Natural killer cell (primary cell): ENCODE measurements at regions not wholly inside any gene's neighbourhood (a gene's known extent, or its start where the extent isn't known, plus 50 kb on each side); places are given as distances from the start of the nearest gene placed in this dataset.

ENCODE experiments used
- ATAC-seq, 3 donors: fragments of 150-1000 bp in 2 of 3; fragments of 200-7000 bp in 1 of 3; cut with Tn5 transposase; 1 replicate in 1 of 3; 2 replicates in 2 of 3; pipeline ENCODE4 v1.10.0; 2021; ENCODE audit warnings: mild to moderate bottlenecking in 2 of 3, moderate library complexity in 2 of 3
- DNase-seq, 2 donors: peaks; one replicate each; pipeline versions ENCODE4 v3.0.0 to v3.0.0-alpha.2; 2013 to 2021; ENCODE audit warnings: mixed read lengths in 1 of 2
- H3K27ac ChIP-seq: one replicate; pipeline ENCODE4 v1.5.1; 2013; ENCODE audit warnings: mild to moderate bottlenecking, low read length
- H3K27me3 ChIP-seq: one replicate; pipeline ENCODE4 v1.6.1; 2013; ENCODE audit warnings: low read length; ENCODE audit not compliant: control insufficient read depth, insufficient read depth
- H3K36me3 ChIP-seq: one replicate; pipeline ENCODE4 v1.6.1; 2013; ENCODE audit warnings: low read length; ENCODE audit not compliant: control insufficient read depth, insufficient read depth
- H3K4me1 ChIP-seq: one replicate; pipeline ENCODE4 v1.6.1; 2013; ENCODE audit warnings: low read length; ENCODE audit not compliant: control insufficient read depth, insufficient read depth
- H3K4me3 ChIP-seq: one replicate; pipeline ENCODE4 v1.5.1; 2013; ENCODE audit warnings: low read length
- H3K9me3 ChIP-seq: one replicate; pipeline ENCODE4 v1.6.1; 2013; ENCODE audit warnings: low read length; ENCODE audit not compliant: control insufficient read depth, insufficient read depth
- H3K27ac Mint-ChIP-seq, 2 donors: one replicate each; pipeline ENCODE4 v1.8.0; 2022; ENCODE audit warnings: mild to moderate bottlenecking in 2 of 2, mixed read lengths in 2 of 2, moderate library complexity in 1 of 2
- H3K27me3 Mint-ChIP-seq, 2 donors: one replicate each; pipeline ENCODE4 v1.8.0; 2022; ENCODE audit warnings: low read depth in 2 of 2, mixed read lengths in 2 of 2
- H3K36me3 Mint-ChIP-seq: one replicate; pipeline ENCODE4 v1.8.0; 2022; ENCODE audit warnings: mixed read lengths
- H3K4me1 Mint-ChIP-seq, 2 donors: one replicate each; pipeline ENCODE4 v1.8.0; 2022; ENCODE audit warnings: mixed read lengths in 2 of 2
- H3K4me3 Mint-ChIP-seq: one replicate; pipeline ENCODE4 v1.8.0; 2022; ENCODE audit warnings: mild to moderate bottlenecking, moderate library complexity, mixed read lengths
- H3K9me3 Mint-ChIP-seq, 2 donors: one replicate each; pipeline ENCODE4 v1.8.0; 2022; ENCODE audit warnings: mixed read lengths in 2 of 2
- CTCF ChIP-seq: fragments of 200-600 bp; IDR thresholded peaks from one replicate; pipeline ENCODE4 v1.8.0; 2022; ENCODE audit warnings: antibody characterized with exemption
- WGBS: methylation state at CpG from one replicate; pipeline ENCODE4 v1.1.7; 2013; ENCODE audit warnings: missing lambda C conversion rate; ENCODE audit not compliant: insufficient coverage; 5-methylcytosine and 5-hydroxymethylcytosine counted together
- intact Hi-C: fragments of 100-400 bp; cut with micrococcal nuclease; formaldehyde crosslinking; loops from one replicate; pipeline ENCODE4 v1.14.2; 2022

- Mint-ChIP-seq H3K9me3 (peaks cover 7 to 12% of the 10 kb centered on the region in 2 donors), H3K4me3 (no peak overlapping the region), H3K27ac (no peak overlapping the region), H3K27me3 (no peaks in the 10 kb centered on the region), H3K4me1 (no peaks in the 10 kb centered on the region), H3K36me3 (no peaks in the 10 kb centered on the region)
- no peak for DNase-seq
- H3K27ac ChIP-seq: no peak overlapping the region
- H3K27me3 ChIP-seq: no peaks in the 10 kb centered on the region
- no peaks in the 10 kb centered on the region for H3K4me1 ChIP-seq
- no peaks in the 10 kb centered on the region for H3K9me3 ChIP-seq
- no peak overlapping the region for H3K4me3 ChIP-seq
- ATAC-seq: no peak
- no peak for TF ChIP-seq CTCF
- WGBS: 100% methylated on average over 1 of the region's 3 CpGs
- intact Hi-C loops: no loop called here
- no peaks in the 10 kb centered on the region for H3K36me3 ChIP-seq
Observed at GRCh38 chr1:83543222-83543973, 455.5 kb downstream of the TTLL7 start.

GRCh38 chr1:83531521-83532309, 467.2 kb downstream of the TTLL7 start:
- no peak overlapping the region for H3K27ac ChIP-seq
- H3K9me3 Mint-ChIP-seq: peaks cover 13 to 17% of the 10 kb centered on the region in 2 donors
- DNase-seq: no peak
- H3K9me3 ChIP-seq: no peaks in the 10 kb centered on the region
- H3K4me3 Mint-ChIP-seq: no peak overlapping the region
- no peaks in the 10 kb centered on the region for H3K4me1 ChIP-seq
- intact Hi-C loops: no loop called here
- H3K36me3 ChIP-seq: no peaks in the 10 kb centered on the region
- WGBS: 75% methylated on average over 1 of the region's 2 CpGs
- H3K4me3 ChIP-seq: no peak overlapping the region
- H3K27ac Mint-ChIP-seq: no peak overlapping the region
- no peak for ATAC-seq
- no peak for TF ChIP-seq CTCF
- H3K27me3 Mint-ChIP-seq: no peaks in the 10 kb centered on the region
- peaks cover 8% of the 10 kb centered on the region for H3K36me3 Mint-ChIP-seq
- no peaks in the 10 kb centered on the region for H3K27me3 ChIP-seq
- H3K4me1 Mint-ChIP-seq: no peaks in the 10 kb centered on the region

- Histone ChIP-seq H3K36me3 (no peaks in the 10 kb centered on the region), H3K4me3 (no peak overlapping the region), H3K27me3 (no peaks in the 10 kb centered on the region), H3K27ac (no peak overlapping the region), H3K4me1 (no peaks in the 10 kb centered on the region), H3K9me3 (no peaks in the 10 kb centered on the region)
- Mint-ChIP-seq H3K27ac (no peak overlapping the region), H3K36me3 (peaks cover 8% of the 10 kb centered on the region), H3K4me1 (no peaks in the 10 kb centered on the region), H3K9me3 (peaks cover 14 to 18% of the 10 kb centered on the region in 2 donors), H3K27me3 (no peaks in the 10 kb centered on the region), H3K4me3 (no peak overlapping the region)
- intact Hi-C loops: no loop called here
- TF ChIP-seq CTCF: no peak
- ATAC-seq (no peak), DNase-seq (no peak)
- 92% methylated on average over 6 of the region's 8 CpGs for WGBS
Observed at GRCh38 chr1:83530506-83530905, 468.4 kb downstream of the TTLL7 start.
